ENCODE measurements at regions not wholly inside any gene's neighbourhood (a gene's known extent, or its start where the extent isn't known, plus 50 kb on each side); places are given as distances from the start of the nearest gene placed in this dataset.

GRCh38 chr14:44412858-44413569, 94.1 kb downstream of the FSCB start:
- ATAC-seq (no peak), DNase-seq (ENCODE audit: low spot score) (no peak), FAIRE-seq (no peak)
- no peak overlapping the region for H3K27ac ChIP-seq (ENCODE audit: extremely low read length, insufficient read depth, low read length)
- WGBS (ENCODE audit: low lambda C conversion rate): 0% methylated on average over 1 of the region's 1 CpG
- H3K9me3 ChIP-seq (ENCODE audit: low read length): peaks cover 52% of the 10 kb centered on the region
- no peaks in the 10 kb centered on the region for H4K20me1 ChIP-seq (ENCODE audit: insufficient read depth, low read length)
- H3K4me3 ChIP-seq (replicated peaks in 1 of 3; ENCODE audit: insufficient read depth in 1 of 3, low read depth in 2 of 3, low read length in 3 of 3): no peak overlapping the region
- intact Hi-C loops (cut with micrococcal nuclease; ENCODE audit: unreplicated experiment) (no loop called here), in situ Hi-C loops (cut with HindIII; ENCODE audit: extremely low pct_ligation_motif_present, low pct_unique_long_range_greater_than_20kb) (no loop called here)
- no peaks in the 10 kb centered on the region for H3K36me3 ChIP-seq (replicated peaks in 1 of 2; ENCODE audit: control insufficient read depth in 1 of 2, insufficient read depth in 2 of 2, low read length in 2 of 2)
- ChIA-PET CTCF (ENCODE audit: low intra/inter-chr PET ratio, low total read pairs) (no interaction called here), POLR2A (no interaction called here)
- H2AFZ ChIP-seq (ENCODE audit: low read length): no peak overlapping the region
- H3K27me3 ChIP-seq (ENCODE audit: control insufficient read depth in 1 of 2, insufficient read depth in 2 of 2, low read length in 2 of 2): no peaks in the 10 kb centered on the region
- no peak overlapping the region for H3K9ac ChIP-seq (ENCODE audit: insufficient read depth, low read depth, low read length)
- H3K4me1 ChIP-seq (ENCODE audit: insufficient read depth, low read length): no peaks in the 10 kb centered on the region
- no peak overlapping the region for H3K4me2 ChIP-seq (ENCODE audit: low read depth, low read length)
- BruUV-seq (replicated peaks): no TSS peak
- no peaks in the 10 kb centered on the region for H3K79me2 ChIP-seq (ENCODE audit: insufficient read depth, low read length)
- TF ChIP-seq ARID4A (CRISPR knock-in tag; IDR thresholded peaks at IDR 0.05; ENCODE audit: borderline replicate concordance) (no peak), SNAPC2 (CRISPR knock-in tag; IDR thresholded peaks at IDR 0.05) (no peak), ZBTB2 (CRISPR knock-in tag; IDR thresholded peaks at IDR 0.05; ENCODE audit: low read depth) (no peak), CSRNP2 (CRISPR knock-in tag; conservative IDR thresholded peaks at IDR 0.05; ENCODE audit: low read depth) (no peak), ZFP36 (IDR thresholded peaks at IDR 0.05; ENCODE audit: borderline replicate concordance, low read depth, low read length, partially characterized antibody) (no peak), ZNF597 (CRISPR knock-in tag; IDR thresholded peaks at IDR 0.05) (no peak), ZNF749 (CRISPR knock-in tag; IDR thresholded peaks at IDR 0.05; ENCODE audit: borderline replicate concordance) (no peak)
- TF ChIP-seq, protein P1, sequence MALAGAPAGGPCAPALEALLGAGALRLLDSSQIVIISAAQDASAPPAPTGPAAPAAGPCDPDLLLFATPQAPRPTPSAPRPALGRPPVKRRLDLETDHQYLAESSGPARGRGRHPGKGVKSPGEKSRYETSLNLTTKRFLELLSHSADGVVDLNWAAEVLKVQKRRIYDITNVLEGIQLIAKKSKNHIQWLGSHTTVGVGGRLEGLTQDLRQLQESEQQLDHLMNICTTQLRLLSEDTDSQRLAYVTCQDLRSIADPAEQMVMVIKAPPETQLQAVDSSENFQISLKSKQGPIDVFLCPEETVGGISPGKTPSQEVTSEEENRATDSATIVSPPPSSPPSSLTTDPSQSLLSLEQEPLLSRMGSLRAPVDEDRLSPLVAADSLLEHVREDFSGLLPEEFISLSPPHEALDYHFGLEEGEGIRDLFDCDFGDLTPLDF (CRISPR knock-in tag; IDR thresholded peaks at IDR 0.05): no peak
